ENCODE measurements at regions not wholly inside any gene's neighbourhood (a gene's known extent, or its start where the extent isn't known, plus 50 kb on each side); places are given as distances from the start of the nearest gene placed in this dataset.

GRCh38 chr1:241424480-241424971 lies 67.5 kb upstream of the RGS7 start:
- no peak overlapping the region for H3K27ac ChIP-seq (ENCODE audit: low read depth in 1 of 2, low read length in 1 of 2)
- WGBS, 2 donors, result 47 to 54% methylated on average over 18 to 21 of the region's 21 CpGs
- DNase-seq (no peak), ATAC-seq (ENCODE audit: insufficient read depth, low FRiP score) (no peak)
- no peak overlapping the region for H3K9ac ChIP-seq (ENCODE audit: insufficient read depth in 1 of 2, low read length in 2 of 2)
- peaks cover 0 to 4% (median 0%) of the 10 kb centered on the region in 5 donors for H3K4me1 ChIP-seq (ENCODE audit: control insufficient read depth in 5 of 5, insufficient read depth in 5 of 5, low read length in 5 of 5)
- TF ChIP-seq, protein P1, sequence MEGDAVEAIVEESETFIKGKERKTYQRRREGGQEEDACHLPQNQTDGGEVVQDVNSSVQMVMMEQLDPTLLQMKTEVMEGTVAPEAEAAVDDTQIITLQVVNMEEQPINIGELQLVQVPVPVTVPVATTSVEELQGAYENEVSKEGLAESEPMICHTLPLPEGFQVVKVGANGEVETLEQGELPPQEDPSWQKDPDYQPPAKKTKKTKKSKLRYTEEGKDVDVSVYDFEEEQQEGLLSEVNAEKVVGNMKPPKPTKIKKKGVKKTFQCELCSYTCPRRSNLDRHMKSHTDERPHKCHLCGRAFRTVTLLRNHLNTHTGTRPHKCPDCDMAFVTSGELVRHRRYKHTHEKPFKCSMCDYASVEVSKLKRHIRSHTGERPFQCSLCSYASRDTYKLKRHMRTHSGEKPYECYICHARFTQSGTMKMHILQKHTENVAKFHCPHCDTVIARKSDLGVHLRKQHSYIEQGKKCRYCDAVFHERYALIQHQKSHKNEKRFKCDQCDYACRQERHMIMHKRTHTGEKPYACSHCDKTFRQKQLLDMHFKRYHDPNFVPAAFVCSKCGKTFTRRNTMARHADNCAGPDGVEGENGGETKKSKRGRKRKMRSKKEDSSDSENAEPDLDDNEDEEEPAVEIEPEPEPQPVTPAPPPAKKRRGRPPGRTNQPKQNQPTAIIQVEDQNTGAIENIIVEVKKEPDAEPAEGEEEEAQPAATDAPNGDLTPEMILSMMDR (IDR thresholded peaks at IDR 0.05; ENCODE audit: control extremely low read depth, extremely low read depth), result no peak
- peaks cover 0 to 19% (median 16%) of the 10 kb centered on the region in 3 donors for H3K27me3 ChIP-seq (ENCODE audit: control insufficient read depth in 3 of 3, insufficient read depth in 3 of 3, low read length in 2 of 3)
- peaks cover 0 to 1% (median 0%) of the 10 kb centered on the region in 4 donors for H3K9me3 ChIP-seq (ENCODE audit: control insufficient read depth in 4 of 4, insufficient read depth in 3 of 4, low read length in 3 of 4)
- H3K4me3 ChIP-seq, result no peak overlapping the region
- no peaks in the 10 kb centered on the region for H3K36me3 ChIP-seq (ENCODE audit: control insufficient read depth in 4 of 4, insufficient read depth in 4 of 4, low read length in 4 of 4)

- DNase-seq, result peak in 2 of 3 donors; percentile 3 to 24
- Histone ChIP-seq H3K27ac (ENCODE audit: low read depth in 1 of 2, low read length in 1 of 2) (no peak overlapping the region), H3K9me3 (ENCODE audit: control insufficient read depth in 4 of 4, insufficient read depth in 3 of 4, low read length in 3 of 4) (peaks cover 0 to 1% (median 0%) of the 10 kb centered on the region in 4 donors), H3K4me3 (no peak overlapping the region), H3K9ac (ENCODE audit: insufficient read depth in 1 of 2, low read length in 2 of 2) (no peak overlapping the region), H3K36me3 (ENCODE audit: control insufficient read depth in 4 of 4, insufficient read depth in 4 of 4, low read length in 4 of 4) (no peaks in the 10 kb centered on the region), H3K4me1 (ENCODE audit: control insufficient read depth in 5 of 5, insufficient read depth in 5 of 5, low read length in 5 of 5) (peaks cover 0 to 4% (median 0%) of the 10 kb centered on the region in 5 donors), H3K27me3 (ENCODE audit: control insufficient read depth in 3 of 3, insufficient read depth in 3 of 3, low read length in 2 of 3) (peaks cover 0 to 19% (median 16%) of the 10 kb centered on the region in 3 donors)
- ATAC-seq (ENCODE audit: insufficient read depth, low FRiP score), result no peak
- 2 to 3% methylated on average over 56 to 61 of the region's 61 CpGs for WGBS, 2 donors
- TF ChIP-seq, protein P1 (IDR thresholded peaks at IDR 0.05; ENCODE audit: control extremely low read depth, extremely low read depth), result no peak
These were observed 66.8 kb upstream of the RGS7 start for GRCh38 chr1:241423541-241424479.

DNA sequence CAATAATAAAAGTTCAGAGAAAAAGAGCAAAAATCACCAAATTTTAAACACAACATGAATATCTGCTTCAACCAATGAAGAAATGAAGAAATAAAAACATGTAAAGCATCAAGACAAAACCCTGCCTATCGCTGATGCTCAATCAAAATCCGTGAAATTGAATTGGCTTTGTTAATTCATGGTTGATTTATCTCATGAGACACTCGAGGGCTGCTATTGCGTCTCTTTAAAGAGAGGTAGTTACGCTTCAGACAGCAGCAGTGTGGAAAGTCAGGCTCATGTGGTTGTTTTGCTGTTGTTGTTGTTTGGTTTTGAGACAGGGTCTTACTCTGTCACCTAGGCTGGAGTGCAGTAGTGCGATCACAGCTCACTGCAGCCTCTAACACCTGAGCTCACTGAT lies 65.5 kb upstream of the RGS7 start:
- no peak for DNase-seq
- WGBS, 2 donors, result 88 to 90% methylated on average over 6 of the region's 6 CpGs
- H3K27ac ChIP-seq (ENCODE audit: low read depth in 1 of 2, low read length in 1 of 2), result no peak overlapping the region
- no peaks in the 10 kb centered on the region for H3K36me3 ChIP-seq (ENCODE audit: control insufficient read depth in 4 of 4, insufficient read depth in 4 of 4, low read length in 4 of 4)
- TF ChIP-seq, protein P1 (IDR thresholded peaks at IDR 0.05; ENCODE audit: control extremely low read depth, extremely low read depth), result no peak
- H3K27me3 ChIP-seq (ENCODE audit: control insufficient read depth in 3 of 3, insufficient read depth in 3 of 3, low read length in 2 of 3), result peaks cover 0 to 19% (median 16%) of the 10 kb centered on the region in 3 donors
- H3K4me3 ChIP-seq, result no peak overlapping the region
- ATAC-seq (ENCODE audit: insufficient read depth, low FRiP score), result no peak
- H3K4me1 ChIP-seq (ENCODE audit: control insufficient read depth in 5 of 5, insufficient read depth in 5 of 5, low read length in 5 of 5), result peaks cover 0 to 4% (median 0%) of the 10 kb centered on the region in 5 donors
- peaks cover 0 to 4% (median 0%) of the 10 kb centered on the region in 4 donors for H3K9me3 ChIP-seq (ENCODE audit: control insufficient read depth in 4 of 4, insufficient read depth in 3 of 4, low read length in 3 of 4)
- H3K9ac ChIP-seq (ENCODE audit: insufficient read depth in 1 of 2, low read length in 2 of 2), result no peak overlapping the region
